CD4-positive, alpha-beta T cell (primary cell): ENCODE measurements at regions not wholly inside any gene's neighbourhood (a gene's known extent, or its start where the extent isn't known, plus 50 kb on each side); places are given as distances from the start of the nearest gene placed in this dataset.

Experiments
- ATAC-seq: fragments of 200-7000 bp; cut with Tn5 transposase; one replicate; pipeline ENCODE4 v1.10.0; 2022; ENCODE audit warnings: mild to moderate bottlenecking; ENCODE audit not compliant: poor library complexity
- CTCF ChIA-PET: fragments of 350-600 bp; sonication (Branson Sonifier 250); formaldehyde crosslinking; loops from one replicate; lab custom pipeline; 2021; ENCODE audit warnings: antibody characterized with exemption, inconsistent platforms; lab: Charles Lee
- POLR2A ChIA-PET: fragments of 350-600 bp; sonication (Branson Sonifier 250); formaldehyde crosslinking; loops from one replicate; lab custom pipeline; 2021; ENCODE audit warnings: antibody characterized with exemption, inconsistent platforms; lab: Charles Lee
- DNase-seq, 14 experiments: peaks; one replicate each; pipeline ENCODE4 v3.0.0-alpha.2; 2013 to 2020; ENCODE audit warnings: mixed read lengths in 2 of 14
- H3K27ac ChIP-seq, 2 donors: one replicate each; pipeline versions ENCODE4 v1.5.1 to v1.7.0; 2013; ENCODE audit warnings: low read length in 2 of 2, low read depth in 1 of 2, mild to moderate bottlenecking in 1 of 2
- H3K27me3 ChIP-seq, 2 experiments: 1 replicate in 1 of 2; 2 replicates in 1 of 2; pipeline versions ENCODE4 v1.6.1 to v1.7.0; 2013; ENCODE audit warnings: low read length in 2 of 2, control low read depth in 1 of 2, mild to moderate bottlenecking in 1 of 2, moderate library complexity in 1 of 2; ENCODE audit not compliant: insufficient read depth in 2 of 2, control insufficient read depth in 1 of 2
- H3K36me3 ChIP-seq: one replicate; pipeline ENCODE4 v1.6.1; 2013; ENCODE audit warnings: low read length, control low read depth; ENCODE audit not compliant: insufficient read depth
- H3K4me1 ChIP-seq: one replicate; pipeline ENCODE4 v1.6.1; 2013; ENCODE audit warnings: low read length, control low read depth; ENCODE audit not compliant: insufficient read depth
- H3K4me3 ChIP-seq: one replicate; pipeline ENCODE4 v1.5.1; 2013; ENCODE audit warnings: mild to moderate bottlenecking, low read length, moderate library complexity
- H3K9me3 ChIP-seq, 2 experiments: 1 replicate in 1 of 2; 2 replicates in 1 of 2; pipeline versions ENCODE4 v1.6.1 to v1.7.0; 2013; ENCODE audit warnings: low read length in 2 of 2, mild to moderate bottlenecking in 2 of 2, control low read depth in 1 of 2, moderate library complexity in 1 of 2; ENCODE audit not compliant: control insufficient read depth in 1 of 2, insufficient read depth in 1 of 2
- H3K27ac Mint-ChIP-seq: one replicate; pipeline ENCODE4 v1.8.0; 2020; ENCODE audit warnings: mixed read lengths
- H3K27me3 Mint-ChIP-seq: one replicate; pipeline ENCODE4 v1.8.0; 2021; ENCODE audit warnings: mixed read lengths
- H3K36me3 Mint-ChIP-seq: one replicate; pipeline ENCODE4 v1.8.0; 2021; ENCODE audit warnings: low read depth, mixed read lengths
- H3K4me1 Mint-ChIP-seq: one replicate; pipeline ENCODE4 v1.8.0; 2021; ENCODE audit warnings: low read depth, mixed read lengths
- H3K4me3 Mint-ChIP-seq: one replicate; pipeline ENCODE4 v1.8.0; 2020; ENCODE audit warnings: mild to moderate bottlenecking, mixed read lengths
- H3K9me3 Mint-ChIP-seq: one replicate; pipeline ENCODE4 v1.8.0; 2020; ENCODE audit warnings: mixed read lengths
- intact Hi-C, 2 experiments: fragments of 100-400 bp; cut with DNase I in 1 of 2; cut with micrococcal nuclease in 1 of 2; formaldehyde crosslinking; loops; one replicate each; pipeline versions ENCODE4 v1.15.1 to v1.9.0; 2023 to 2025; cut with DNase I, micrococcal nuclease
- TF ChIP-seq, protein P1 (sequence below): fragments of 200-600 bp; IDR thresholded peaks from one replicate; pipeline ENCODE4 v1.8.0; 2022; ENCODE audit warnings: antibody characterized with exemption, mild to moderate bottlenecking

DNA sequence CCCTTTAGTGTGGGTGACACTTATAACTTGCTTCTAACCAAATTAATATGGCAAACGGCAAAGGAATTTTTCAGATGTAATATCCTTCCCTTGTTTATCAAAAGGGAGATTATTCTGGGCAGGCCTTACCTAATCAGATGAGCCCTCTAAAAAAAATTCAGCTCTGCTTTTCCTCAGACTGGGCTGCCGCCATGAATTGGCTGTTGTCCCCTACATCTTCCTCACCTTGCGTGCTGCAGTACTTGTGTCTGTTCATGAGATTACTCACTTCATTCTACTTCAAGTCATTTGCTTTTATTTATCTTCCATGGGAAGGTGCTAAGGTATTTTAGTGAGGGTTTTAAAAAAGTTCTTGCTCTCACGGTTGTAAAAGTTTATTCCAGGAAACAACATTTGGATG, 705.5 kb downstream of the KCNT2 start:
- ATAC-seq (no peak), DNase-seq (no peak)
- Mint-ChIP-seq H3K4me1 (no peaks in the 10 kb centered on the region), H3K27ac (no peak overlapping the region), H3K36me3 (no peaks in the 10 kb centered on the region), H3K4me3 (no peak overlapping the region), H3K9me3 (no peaks in the 10 kb centered on the region), H3K27me3 (no peaks in the 10 kb centered on the region)
- Histone ChIP-seq H3K9me3 (no peaks in the 10 kb centered on the region), H3K4me1 (no peaks in the 10 kb centered on the region), H3K4me3 (no peak overlapping the region), H3K27me3 (no peaks in the 10 kb centered on the region), H3K36me3 (no peaks in the 10 kb centered on the region), H3K27ac (no peak overlapping the region)
- intact Hi-C loops = no loop called here
- CTCF ChIA-PET = no interaction called here
- TF ChIP-seq, protein P1, sequence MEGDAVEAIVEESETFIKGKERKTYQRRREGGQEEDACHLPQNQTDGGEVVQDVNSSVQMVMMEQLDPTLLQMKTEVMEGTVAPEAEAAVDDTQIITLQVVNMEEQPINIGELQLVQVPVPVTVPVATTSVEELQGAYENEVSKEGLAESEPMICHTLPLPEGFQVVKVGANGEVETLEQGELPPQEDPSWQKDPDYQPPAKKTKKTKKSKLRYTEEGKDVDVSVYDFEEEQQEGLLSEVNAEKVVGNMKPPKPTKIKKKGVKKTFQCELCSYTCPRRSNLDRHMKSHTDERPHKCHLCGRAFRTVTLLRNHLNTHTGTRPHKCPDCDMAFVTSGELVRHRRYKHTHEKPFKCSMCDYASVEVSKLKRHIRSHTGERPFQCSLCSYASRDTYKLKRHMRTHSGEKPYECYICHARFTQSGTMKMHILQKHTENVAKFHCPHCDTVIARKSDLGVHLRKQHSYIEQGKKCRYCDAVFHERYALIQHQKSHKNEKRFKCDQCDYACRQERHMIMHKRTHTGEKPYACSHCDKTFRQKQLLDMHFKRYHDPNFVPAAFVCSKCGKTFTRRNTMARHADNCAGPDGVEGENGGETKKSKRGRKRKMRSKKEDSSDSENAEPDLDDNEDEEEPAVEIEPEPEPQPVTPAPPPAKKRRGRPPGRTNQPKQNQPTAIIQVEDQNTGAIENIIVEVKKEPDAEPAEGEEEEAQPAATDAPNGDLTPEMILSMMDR = no peak
- POLR2A ChIA-PET = no interaction called here

DNA sequence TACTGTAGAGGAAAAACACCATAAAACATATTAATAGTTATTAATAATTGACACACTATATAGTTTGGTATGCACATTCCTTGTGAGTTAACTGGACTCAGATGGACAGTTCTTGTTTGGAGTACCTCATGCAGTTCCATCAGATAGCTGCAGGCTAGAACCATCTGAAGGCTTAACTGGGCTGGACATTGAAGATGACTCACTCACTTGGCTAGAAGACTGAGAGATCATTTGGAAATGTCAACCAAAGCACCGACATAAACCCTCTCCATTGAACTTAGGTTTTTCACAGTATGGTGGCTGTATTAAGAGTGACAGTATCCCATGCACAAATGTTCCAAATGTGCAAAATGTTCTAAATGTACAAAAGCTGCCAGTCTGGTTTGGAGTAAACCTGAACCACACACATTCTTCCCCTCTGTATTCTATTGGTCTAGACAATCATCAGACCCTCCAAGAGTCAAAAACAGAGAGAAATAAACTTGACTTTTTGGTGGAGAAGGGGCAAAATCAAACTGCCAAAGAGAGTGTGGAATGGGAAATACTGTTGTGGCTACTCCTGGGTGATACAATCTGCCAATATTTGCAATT, 708.4 kb downstream of the KCNT2 start:
- Mint-ChIP-seq H3K27ac (no peak overlapping the region), H3K4me1 (no peaks in the 10 kb centered on the region), H3K4me3 (no peak overlapping the region), H3K9me3 (no peaks in the 10 kb centered on the region), H3K27me3 (no peaks in the 10 kb centered on the region), H3K36me3 (no peaks in the 10 kb centered on the region)
- Histone ChIP-seq H3K4me3 (no peak overlapping the region), H3K27ac (no peak overlapping the region), H3K4me1 (no peaks in the 10 kb centered on the region), H3K9me3 (no peaks in the 10 kb centered on the region), H3K27me3 (no peaks in the 10 kb centered on the region), H3K36me3 (no peaks in the 10 kb centered on the region)
- TF ChIP-seq, protein P1 = no peak
- ChIA-PET POLR2A (no interaction called here), CTCF (no interaction called here)
- DNase-seq (no peak), ATAC-seq (no peak)
- intact Hi-C loops = no loop called here

DNA sequence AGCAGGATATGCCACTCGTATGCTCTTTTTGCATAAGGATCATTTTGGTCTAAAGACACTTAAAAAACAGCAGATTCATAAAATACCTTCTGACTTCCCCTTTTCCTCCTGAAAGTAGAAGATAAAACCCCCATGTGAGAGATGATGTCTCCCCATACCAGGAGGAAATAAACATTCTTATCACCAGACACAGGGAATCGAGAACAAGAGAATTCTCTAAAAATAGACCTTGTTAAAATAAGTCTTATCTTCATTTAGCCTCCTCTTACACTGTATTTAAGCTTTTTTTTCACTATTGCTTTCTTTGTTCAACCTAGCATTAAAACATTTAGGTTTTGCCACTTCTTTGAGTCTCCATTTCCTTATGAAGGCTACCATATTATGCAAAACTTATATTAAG, 709.3 kb downstream of the KCNT2 start:
- no peak overlapping the region for H3K27ac Mint-ChIP-seq
- Histone ChIP-seq H3K9me3 (no peaks in the 10 kb centered on the region), H3K4me1 (no peaks in the 10 kb centered on the region), H3K4me3 (no peak overlapping the region), H3K27ac (no peak overlapping the region), H3K36me3 (no peaks in the 10 kb centered on the region), H3K27me3 (no peaks in the 10 kb centered on the region)
- POLR2A ChIA-PET = no interaction called here
- DNase-seq = no peak
- H3K9me3 Mint-ChIP-seq = no peaks in the 10 kb centered on the region
- no peaks in the 10 kb centered on the region for H3K36me3 Mint-ChIP-seq
- H3K27me3 Mint-ChIP-seq = no peaks in the 10 kb centered on the region
- no peaks in the 10 kb centered on the region for H3K4me1 Mint-ChIP-seq
- no peak overlapping the region for H3K4me3 Mint-ChIP-seq
- TF ChIP-seq, protein P1 = no peak
- no peak for ATAC-seq
- CTCF ChIA-PET = interaction anchor here (1.4 kb wide), 1 partner anchor 13 kb away, joined by 3 read pairs; no protein-coding TSS in a partner anchor
- intact Hi-C loops = no loop called here
